Thyroid gland (tissue), 4 donors: ENCODE measurements at regions not wholly inside any gene's neighbourhood (a gene's known extent, or its start where the extent isn't known, plus 50 kb on each side); places are given as distances from the start of the nearest gene placed in this dataset.

Source experiments
- CTCF ChIP-seq, 6 experiments: fragments of 200-600 bp in 3 of 6; fragments of 450-650 bp in 3 of 6; sonication (generic) in 3 of 6; IDR thresholded peaks; one replicate each; pipeline ENCODE4 v1.5.1; 2016 to 2019; ENCODE audit warnings: antibody characterized with exemption in 6 of 6, mild to moderate bottlenecking in 2 of 6, inconsistent platforms in 1 of 6, moderate library complexity in 1 of 6
- POLR2A ChIP-seq, 2 donors: fragments of 450-650 bp; IDR thresholded peaks; one replicate each; pipeline ENCODE4 v1.6.1; 2017; ENCODE audit warnings: antibody characterized with exemption in 2 of 2, mild to moderate bottlenecking in 2 of 2, moderate library complexity in 1 of 2

DNA sequence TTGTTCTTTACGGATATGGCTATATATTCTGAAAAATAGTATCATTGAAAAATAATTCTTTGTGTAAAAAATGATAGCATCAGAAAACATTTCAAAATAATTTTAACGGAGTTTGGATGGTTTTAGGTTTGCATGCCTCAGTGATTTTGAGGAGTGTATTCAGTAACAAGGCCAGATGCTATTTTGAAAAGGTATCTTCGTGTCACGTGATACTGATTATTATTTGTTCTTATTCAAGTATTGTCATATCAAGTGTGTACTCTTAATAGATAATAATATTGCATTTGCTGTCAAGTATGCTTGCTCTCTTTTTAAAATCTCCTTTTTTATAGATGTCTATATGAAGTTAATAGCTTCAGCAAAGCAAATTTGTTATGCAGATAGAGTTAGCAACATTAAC, 313.1 kb upstream of the PTPRD start:
- no peak for TF ChIP-seq CTCF (IDR thresholded peaks at IDR 0.05)
- no peak for TF ChIP-seq POLR2A (IDR thresholded peaks at IDR 0.05)
